HEK293T (cell line): ENCODE measurements at regions not wholly inside any gene's neighbourhood (a gene's known extent, or its start where the extent isn't known, plus 50 kb on each side); places are given as distances from the start of the nearest gene placed in this dataset.
"Not testable (repeated sequence)": the region's sequence is repeated elsewhere in the genome, so short reads cannot be mapped to it uniquely, and the experiment has no call there.

ENCODE experiments used
- CTCF ChIA-PET: fragments of 350-600 bp; formaldehyde crosslinking; extraction: SDS; loops from one replicate; lab custom pipeline; 2021; ENCODE audit warnings: antibody characterized with exemption, inconsistent platforms; lab: Yijun Ruan, JAX
- POLR2A ChIA-PET: fragments of 350-600 bp; formaldehyde crosslinking; extraction: SDS; loops from one replicate; lab custom pipeline; 2020; ENCODE audit warnings: antibody characterized with exemption, inconsistent platforms; lab: Yijun Ruan, JAX
- DNase-seq: peaks from one replicate; pipeline ENCODE4 v3.0.0; 2012; ENCODE audit warnings: mixed read lengths; ENCODE audit errors: extremely low spot score
- ARNT ChIP-seq: fragments of 450-650 bp; IDR thresholded peaks from 2 replicates; pipeline ENCODE4 v1.6.1; 2017; ENCODE audit warnings: mild to moderate bottlenecking
- BHLHE40 ChIP-seq: fragments of 450-650 bp; IDR thresholded peaks from 2 replicates; pipeline ENCODE4 v1.6.1; 2016; ENCODE audit warnings: mild to moderate bottlenecking, moderate library complexity, borderline replicate concordance
- CTBP1 ChIP-seq: fragments of 450-650 bp; IDR thresholded peaks from 2 replicates; pipeline ENCODE4 v1.6.1; 2016; ENCODE audit warnings: borderline replicate concordance
- ELF4 ChIP-seq: fragments of 450-650 bp; IDR thresholded peaks from 2 replicates; pipeline ENCODE4 v1.6.1; 2017; ENCODE audit warnings: antibody characterized with exemption
- FOXA1 ChIP-seq: fragments of 450-650 bp; IDR thresholded peaks from 2 replicates; pipeline ENCODE4 v1.6.1; 2016; ENCODE audit warnings: mild to moderate bottlenecking
- FOXK2 ChIP-seq: fragments of 450-650 bp; IDR thresholded peaks from 2 replicates; pipeline ENCODE4 v1.6.1; 2016; ENCODE audit warnings: mild to moderate bottlenecking
- FOXM1 ChIP-seq: fragments of 450-650 bp; IDR thresholded peaks from 2 replicates; pipeline ENCODE4 v1.6.1; 2017; ENCODE audit warnings: mild to moderate bottlenecking, borderline replicate concordance
- HDGF ChIP-seq: fragments of 450-650 bp; IDR thresholded peaks from 2 replicates; pipeline ENCODE4 v1.6.1; 2017; ENCODE audit warnings: antibody characterized with exemption, borderline replicate concordance
- L3MBTL2 ChIP-seq: fragments of 450-650 bp; conservative IDR thresholded peaks from 2 replicates; pipeline ENCODE4 v1.6.1; 2016; ENCODE audit warnings: mild to moderate bottlenecking
- LEF1 ChIP-seq: fragments of 450-650 bp; IDR thresholded peaks from 2 replicates; pipeline ENCODE4 v1.6.1; 2017; ENCODE audit warnings: mild to moderate bottlenecking, borderline replicate concordance
- NFRKB ChIP-seq: fragments of 450-650 bp; IDR thresholded peaks from 2 replicates; pipeline ENCODE4 v1.6.1; 2016; ENCODE audit warnings: mild to moderate bottlenecking, moderate library complexity
- SP1 ChIP-seq: fragments of 450-650 bp; IDR thresholded peaks from 2 replicates; pipeline ENCODE4 v1.6.1; 2017
- SUZ12 ChIP-seq: fragments of 450-650 bp; IDR thresholded peaks from 2 replicates; pipeline ENCODE4 v1.6.1; 2016; ENCODE audit warnings: mild to moderate bottlenecking
- TARDBP ChIP-seq: fragments of 450-650 bp; IDR thresholded peaks from 2 replicates; pipeline ENCODE4 v1.6.1; 2016
- ZNF384 ChIP-seq: fragments of 450-650 bp; IDR thresholded peaks from 2 replicates; pipeline ENCODE4 v1.6.1; 2016
- TF ChIP-seq, protein P1 (sequence below): fragments of 450-650 bp; IDR thresholded peaks from 2 replicates; pipeline ENCODE4 v1.6.1; 2016

- POLR2A ChIA-PET: no interaction called here
- TF ChIP-seq FOXM1: no peak
- no peak for TF ChIP-seq ZNF384
- TF ChIP-seq L3MBTL2: no peak
- TF ChIP-seq TARDBP: no peak
- TF ChIP-seq SUZ12: no peak
- TF ChIP-seq LEF1: no peak
- TF ChIP-seq, protein P1, sequence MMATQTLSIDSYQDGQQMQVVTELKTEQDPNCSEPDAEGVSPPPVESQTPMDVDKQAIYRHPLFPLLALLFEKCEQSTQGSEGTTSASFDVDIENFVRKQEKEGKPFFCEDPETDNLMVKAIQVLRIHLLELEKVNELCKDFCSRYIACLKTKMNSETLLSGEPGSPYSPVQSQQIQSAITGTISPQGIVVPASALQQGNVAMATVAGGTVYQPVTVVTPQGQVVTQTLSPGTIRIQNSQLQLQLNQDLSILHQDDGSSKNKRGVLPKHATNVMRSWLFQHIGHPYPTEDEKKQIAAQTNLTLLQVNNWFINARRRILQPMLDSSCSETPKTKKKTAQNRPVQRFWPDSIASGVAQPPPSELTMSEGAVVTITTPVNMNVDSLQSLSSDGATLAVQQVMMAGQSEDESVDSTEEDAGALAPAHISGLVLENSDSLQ: no peak
- TF ChIP-seq BHLHE40: no peak
- TF ChIP-seq ELF4: no peak
- no peak for TF ChIP-seq HDGF
- TF ChIP-seq NFRKB: no peak
- DNase-seq: no peak
- CTCF ChIA-PET: no interaction called here
Measured at GRCh38 chr10:37067576-37067975, 57.8 kb upstream of the ANKRD30A start.

DNA sequence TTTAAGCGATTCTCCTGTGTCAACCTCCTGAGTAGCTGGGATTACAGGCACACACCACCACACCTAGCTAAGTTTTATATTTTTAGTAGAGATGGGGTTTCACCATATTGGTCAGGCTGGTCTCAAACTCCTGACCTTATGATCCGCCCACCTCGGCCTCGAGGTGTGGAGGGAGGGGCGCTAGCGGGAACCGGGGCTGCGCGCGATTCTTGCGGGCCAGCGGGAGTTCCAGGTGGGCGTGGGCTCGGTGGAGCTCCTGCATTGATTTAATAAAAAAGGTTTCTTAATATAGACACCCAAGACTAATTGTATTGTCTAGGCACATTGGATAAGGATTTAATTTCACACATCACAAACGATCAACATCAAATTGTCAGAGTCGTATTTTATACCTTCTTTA is 63.1 kb upstream of the ANKRD30A start:
- DNase-seq, CTCF ChIA-PET, POLR2A ChIA-PET: not testable (repeated sequence)

DNA sequence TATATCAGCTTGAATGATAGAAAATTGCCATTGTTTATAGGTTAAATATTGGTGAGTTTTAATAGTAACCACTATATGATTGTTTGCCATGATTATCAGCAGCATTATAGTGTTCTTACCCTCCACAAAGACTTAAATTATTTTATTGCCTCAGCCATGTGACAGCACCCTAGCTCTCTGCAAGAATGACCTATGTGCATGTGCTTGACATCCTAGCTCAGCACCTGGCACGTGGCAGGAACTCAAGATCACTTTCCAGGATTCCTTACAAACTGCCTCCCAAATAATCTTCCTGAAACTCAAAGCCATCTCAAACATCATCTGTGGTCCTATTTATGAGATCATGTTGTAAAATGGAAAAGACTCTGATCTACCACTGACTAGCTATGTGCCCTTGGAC is 68.1 kb upstream of the ANKRD30A start:
- ChIA-PET CTCF (no interaction called here), POLR2A (no interaction called here)
- no peak for DNase-seq
- TF ChIP-seq, protein P1: no peak
- TF ChIP-seq NFRKB (no peak), SUZ12 (no peak), SP1 (no peak), LEF1 (no peak), HDGF (no peak), ARNT (no peak), TARDBP (no peak), ELF4 (no peak), FOXK2 (no peak), BHLHE40 (no peak), FOXA1 (no peak), ZNF384 (no peak), L3MBTL2 (no peak), FOXM1 (no peak), CTBP1 (no peak)

DNA sequence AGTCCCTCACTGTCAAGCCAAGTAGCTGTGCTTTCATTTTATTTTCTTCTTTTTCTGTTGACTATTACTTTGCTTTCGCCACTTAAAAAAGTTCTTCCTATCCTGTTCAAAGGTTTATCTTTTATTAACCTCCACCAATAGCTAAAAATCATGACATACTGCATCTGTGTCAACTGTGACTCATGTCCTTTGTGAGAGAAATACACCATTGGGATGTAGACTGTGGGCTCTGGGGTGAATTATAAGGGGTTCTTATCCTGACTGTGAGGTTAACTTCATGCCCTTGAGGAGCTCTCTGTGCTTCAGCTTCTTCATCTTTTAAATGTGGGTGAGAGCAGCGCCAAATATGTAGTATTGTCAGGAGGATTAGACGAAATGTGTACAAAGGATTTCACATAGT is 71.9 kb upstream of the ANKRD30A start:
- no peak for TF ChIP-seq FOXM1
- TF ChIP-seq BHLHE40: no peak
- TF ChIP-seq CTBP1: no peak
- TF ChIP-seq FOXK2: no peak
- TF ChIP-seq ELF4: no peak
- TF ChIP-seq HDGF: no peak
- no peak for TF ChIP-seq TARDBP
- TF ChIP-seq LEF1: no peak
- TF ChIP-seq L3MBTL2: no peak
- TF ChIP-seq NFRKB: no peak
- no peak for TF ChIP-seq ARNT
- TF ChIP-seq ZNF384: no peak
- no peak for TF ChIP-seq SUZ12
- no peak for DNase-seq
- POLR2A ChIA-PET: no interaction called here
- CTCF ChIA-PET: no interaction called here

DNA sequence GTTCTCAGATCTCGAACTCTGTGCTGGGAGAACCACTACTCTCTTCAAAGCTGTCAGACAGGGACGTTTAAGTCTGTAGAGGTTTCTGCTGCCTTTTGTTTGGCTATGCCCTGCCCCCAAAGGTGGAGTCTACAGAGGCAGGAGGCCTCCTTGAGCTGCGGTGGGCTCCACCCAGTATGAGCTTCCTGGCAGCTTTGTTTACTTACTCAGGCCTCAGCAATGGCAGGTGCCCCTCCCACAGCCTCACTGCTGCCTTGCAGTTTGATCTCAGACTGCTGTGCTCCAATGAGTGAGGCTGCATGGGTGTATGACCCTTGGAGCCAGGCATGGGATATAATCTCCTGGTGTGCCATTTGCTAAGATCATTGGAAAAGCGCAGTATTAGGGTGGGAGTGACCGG is 75.4 kb upstream of the ANKRD30A start:
- CTCF ChIA-PET, POLR2A ChIA-PET, DNase-seq: not testable (repeated sequence)

DNA sequence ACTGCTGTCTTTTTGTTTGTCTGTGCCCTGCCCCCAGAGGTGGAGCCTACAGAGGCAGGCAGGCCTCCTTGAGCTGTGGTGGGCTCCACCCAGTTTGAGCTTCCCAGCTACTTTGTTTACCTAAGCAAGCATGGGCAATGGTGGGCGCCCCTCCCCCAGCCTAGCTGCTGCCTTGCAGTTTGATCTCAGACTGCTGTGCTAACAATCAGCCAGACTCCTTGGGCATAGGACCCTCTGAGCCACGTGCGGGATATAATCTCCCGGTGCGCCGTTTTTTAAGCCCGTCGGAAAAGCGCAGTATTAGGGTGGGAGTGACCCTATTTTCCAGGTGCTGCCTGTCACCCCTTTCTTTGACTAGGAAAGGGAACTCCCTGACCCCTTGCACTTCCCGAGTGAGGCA is 81.1 kb upstream of the ANKRD30A start:
- CTCF ChIA-PET, POLR2A ChIA-PET, DNase-seq: not testable (repeated sequence)

GRCh38 chr10:37035853-37036252 is 89.5 kb upstream of the ANKRD30A start:
- no peak for DNase-seq
- ChIA-PET CTCF (interaction anchor here (0.6 kb wide), 1 partner anchor 14 kb away, joined by 4 read pairs; no protein-coding TSS in a partner anchor), POLR2A (no interaction called here)
- TF ChIP-seq FOXM1: no peak
- TF ChIP-seq, protein P1: no peak
- TF ChIP-seq SUZ12: no peak
- no peak for TF ChIP-seq NFRKB
- no peak for TF ChIP-seq ELF4
- no peak for TF ChIP-seq SP1
- no peak for TF ChIP-seq CTBP1
- no peak for TF ChIP-seq ZNF384
- TF ChIP-seq LEF1: no peak
- no peak for TF ChIP-seq L3MBTL2
- TF ChIP-seq FOXK2: no peak
- TF ChIP-seq BHLHE40: no peak
- TF ChIP-seq FOXA1: no peak
- no peak for TF ChIP-seq HDGF
- TF ChIP-seq ARNT: no peak
- no peak for TF ChIP-seq TARDBP
